Right cardiac atrium (tissue), 5 donors: ENCODE measurements at regions not wholly inside any gene's neighbourhood (a gene's known extent, or its start where the extent isn't known, plus 50 kb on each side); places are given as distances from the start of the nearest gene placed in this dataset.

Source experiments
- ATAC-seq, 2 donors: fragments of 200-7000 bp; cut with Tn5 transposase; one replicate each; pipeline versions ENCODE4 v1.8.0 to v1.9.1; 2020; ENCODE audit warnings: moderate library complexity in 2 of 2, mild to moderate bottlenecking in 1 of 2
- DNase-seq, 3 donors: peaks; one replicate each; pipeline ENCODE4 v3.0.0-alpha.2; 2020
- H3K27ac ChIP-seq: one replicate; pipeline ENCODE4 v1.5.1; 2013; ENCODE audit warnings: mild to moderate bottlenecking, low read length, control low read depth, moderate library complexity
- H3K27me3 ChIP-seq: one replicate; pipeline ENCODE4 v1.6.1; 2013; ENCODE audit not compliant: control insufficient read depth, insufficient read depth
- H3K4me1 ChIP-seq: one replicate; pipeline ENCODE4 v1.6.1; 2013; ENCODE audit warnings: low read length; ENCODE audit not compliant: control insufficient read depth, insufficient read depth
- H3K4me3 ChIP-seq: one replicate; pipeline ENCODE4 v1.5.1; 2013; ENCODE audit warnings: low read length, control low read depth
- H3K9me3 ChIP-seq: one replicate; pipeline ENCODE4 v1.6.1; 2013; ENCODE audit warnings: low read length; ENCODE audit not compliant: control insufficient read depth
- WGBS: extraction: QIAGEN DNeasy Blood & Tissue Kit; methylation state at CpG from one replicate; pipeline ENCODE4 v1.1.7; 2013; 5-methylcytosine and 5-hydroxymethylcytosine counted together
- intact Hi-C, 4 donors: fragments of 100-400 bp; cut with DNase I; formaldehyde crosslinking; loops; one replicate each; pipeline versions ENCODE4 v1.11.0 to v1.14.0; 2022 to 2023
- donor health status: healthy with polysubstance abuse.
- donor health status: DM: no; HTN: yes; CAD: no.
- donor health status: DM: no; HTN: no; CAD: no.
- donor health status: DM: no; HTN: yes; CAD: no; lungs with severe emphysema.
- donor health status: DM: yes; HTN: yes; CAD: no.

- peaks cover 3% of the 10 kb centered on the region for H3K4me1 ChIP-seq
- H3K27ac ChIP-seq, result no peak overlapping the region
- H3K4me3 ChIP-seq, result no peak overlapping the region
- DNase-seq, result peak in 1 of 3 donors; percentile 76
- H3K9me3 ChIP-seq, result no peaks in the 10 kb centered on the region
- intact Hi-C loops, result no loop called here
- ATAC-seq, result peak in 1 of 2 donors; percentile 30
- WGBS, result 67% methylated on average over 5 of the region's 5 CpGs
- H3K27me3 ChIP-seq, result no peaks in the 10 kb centered on the region
Observed at GRCh38 chr13:39894586-39894985, 239.1 kb downstream of the COG6 start.

GRCh38 chr13:39895254-39895653 lies 239.8 kb downstream of the COG6 start:
- no peak overlapping the region for H3K27ac ChIP-seq

GRCh38 chr13:39897636-39898035 lies 242.2 kb downstream of the COG6 start:
- Histone ChIP-seq H3K27ac (no peak overlapping the region), H3K4me1 (peaks cover 7% of the 10 kb centered on the region), H3K4me3 (no peak overlapping the region), H3K27me3 (no peaks in the 10 kb centered on the region), H3K9me3 (no peaks in the 10 kb centered on the region)
- no peak for ATAC-seq
- whole genome bisulfite sequencing, result 80% methylated on average over 5 of the region's 5 CpGs
- intact Hi-C loops, result no loop called here
- no peak for DNase-seq

More at GRCh38 chr13:39895254-39895653, 239.8 kb downstream of the COG6 start:
- DNase-seq, result no peak
- Histone ChIP-seq H3K27me3 (no peaks in the 10 kb centered on the region), H3K4me1 (peaks cover 7% of the 10 kb centered on the region), H3K9me3 (no peaks in the 10 kb centered on the region), H3K4me3 (no peak overlapping the region)
- intact Hi-C loops, result no loop called here
- no peak for ATAC-seq
- 15% methylated on average over 3 of the region's 3 CpGs for WGBS

- H3K4me3 ChIP-seq, result no peak overlapping the region
- H3K27me3 ChIP-seq, result no peaks in the 10 kb centered on the region
- intact Hi-C loops, result no loop called here
- H3K4me1 ChIP-seq, result peaks cover 4% of the 10 kb centered on the region
- H3K27ac ChIP-seq, result peak overlapping the region; percentile 58
- DNase-seq, result no peak
- ATAC-seq, result peak; percentile 63 to 74
- WGBS, result 40% methylated on average over 4 of the region's 4 CpGs
- H3K9me3 ChIP-seq, result no peaks in the 10 kb centered on the region
Observed at GRCh38 chr13:39900106-39900750, 244.8 kb downstream of the COG6 start.

GRCh38 chr13:39904959-39905358 lies 249.5 kb downstream of the COG6 start:
- intact Hi-C loops, result no loop called here
- ATAC-seq (no peak), DNase-seq (no peak)
- Histone ChIP-seq H3K27me3 (no peaks in the 10 kb centered on the region), H3K4me3 (no peak overlapping the region), H3K4me1 (peaks cover 2% of the 10 kb centered on the region), H3K9me3 (no peaks in the 10 kb centered on the region), H3K27ac (no peak overlapping the region)
- 100% methylated on average over 2 of the region's 2 CpGs for WGBS

GRCh38 chr13:39909634-39910033 lies 254.2 kb downstream of the COG6 start:
- H3K4me3 ChIP-seq, result no peak overlapping the region
- H3K4me1 ChIP-seq, result peaks cover 2% of the 10 kb centered on the region
- H3K9me3 ChIP-seq, result no peaks in the 10 kb centered on the region
- intact Hi-C loops, result no loop called here
- 70% methylated on average over 3 of the region's 3 CpGs for WGBS
- no peak overlapping the region for H3K27ac ChIP-seq
- DNase-seq (no peak), ATAC-seq (no peak)
- no peaks in the 10 kb centered on the region for H3K27me3 ChIP-seq

- Histone ChIP-seq H3K4me3 (no peak overlapping the region), H3K9me3 (no peaks in the 10 kb centered on the region), H3K4me1 (peaks cover 2% of the 10 kb centered on the region), H3K27ac (no peak overlapping the region), H3K27me3 (no peaks in the 10 kb centered on the region)
- intact Hi-C loops, result no loop called here
- DNase-seq (no peak), ATAC-seq (no peak)
- 69% methylated on average over 1 of the region's 1 CpG for WGBS
Observed at GRCh38 chr13:39910041-39910440, 254.6 kb downstream of the COG6 start.

GRCh38 chr13:39910833-39911232 lies 255.4 kb downstream of the COG6 start:
- H3K27ac ChIP-seq, result no peak overlapping the region
- intact Hi-C loops, result no loop called here
- ATAC-seq, result peak; percentile 48 to 82
- no peaks in the 10 kb centered on the region for H3K27me3 ChIP-seq
- no peaks in the 10 kb centered on the region for H3K9me3 ChIP-seq
- DNase-seq, result peak; percentile 35 to 79 (median 36)
- H3K4me1 ChIP-seq, result peaks cover 2% of the 10 kb centered on the region
- H3K4me3 ChIP-seq, result no peak overlapping the region

- Histone ChIP-seq H3K27me3 (no peaks in the 10 kb centered on the region), H3K4me1 (peaks cover 2% of the 10 kb centered on the region), H3K9me3 (no peaks in the 10 kb centered on the region), H3K27ac (no peak overlapping the region), H3K4me3 (no peak overlapping the region)
- ATAC-seq (no peak), DNase-seq (no peak)
- WGBS, result 98% methylated on average over 4 of the region's 4 CpGs
- intact Hi-C loops, result no loop called here
Observed at GRCh38 chr13:39913339-39913738, 257.9 kb downstream of the COG6 start.

GRCh38 chr13:39913928-39914327 lies 258.5 kb downstream of the COG6 start:
- intact Hi-C loops, result no loop called here
- Histone ChIP-seq H3K9me3 (no peaks in the 10 kb centered on the region), H3K27ac (no peak overlapping the region), H3K27me3 (no peaks in the 10 kb centered on the region), H3K4me1 (peaks cover 2% of the 10 kb centered on the region), H3K4me3 (no peak overlapping the region)
- peak; percentile 93 to 94 for ATAC-seq
- WGBS, result 44% methylated on average over 2 of the region's 2 CpGs
- DNase-seq, result peak in 2 of 3 donors; percentile 38 to 62

- no peak overlapping the region for H3K4me3 ChIP-seq
- H3K9me3 ChIP-seq, result no peaks in the 10 kb centered on the region
- ATAC-seq (no peak), DNase-seq (no peak)
- no peaks in the 10 kb centered on the region for H3K27me3 ChIP-seq
- H3K4me1 ChIP-seq, result peaks cover 2% of the 10 kb centered on the region
- H3K27ac ChIP-seq, result no peak overlapping the region
- intact Hi-C loops, result no loop called here
Observed at GRCh38 chr13:39915418-39915817, 260.0 kb downstream of the COG6 start.

- H3K9me3 ChIP-seq, result no peaks in the 10 kb centered on the region
- no peak overlapping the region for H3K27ac ChIP-seq
- H3K4me3 ChIP-seq, result no peak overlapping the region
- ATAC-seq (no peak), DNase-seq (no peak)
- 96% methylated on average over 2 of the region's 2 CpGs for WGBS
- peaks cover 2% of the 10 kb centered on the region for H3K4me1 ChIP-seq
- no peaks in the 10 kb centered on the region for H3K27me3 ChIP-seq
- intact Hi-C loops, result no loop called here
Observed at GRCh38 chr13:39916330-39916729, 260.9 kb downstream of the COG6 start.
